Endothelial cell of umbilical vein (primary cell): ENCODE measurements at regions not wholly inside any gene's neighbourhood (a gene's known extent, or its start where the extent isn't known, plus 50 kb on each side); places are given as distances from the start of the nearest gene placed in this dataset.

Experiments
- BruUV-seq: library from RNA; stranded (reverse); fragments of 400-500 nt; replicated peaks from 2 replicates; lab custom pipeline; 2021; lab: Mats Ljungman, UMichigan
- CTCF ChIA-PET: fragments of 300-600, 350-600 bp; sonication (Branson Sonifier 250); formaldehyde crosslinking; loops from one replicate; lab custom pipeline; 2021; ENCODE audit warnings: antibody characterized with exemption, inconsistent platforms; lab: Charles Lee
- POLR2A ChIA-PET: fragments of 300-600, 350-600 bp; sonication (Branson Sonifier 250); formaldehyde crosslinking; loops from one replicate; lab custom pipeline; 2021; ENCODE audit warnings: antibody characterized with exemption, inconsistent platforms; lab: Charles Lee
- DNase-seq: peaks from one replicate; pipeline ENCODE4 v3.0.0-alpha.2; 2011; ENCODE audit warnings: low read depth, low spot score
- FAIRE-seq: peaks from 2 replicates; lab custom pipeline; 2011; peaks lifted over from hg19 to GRCh38; lab: Jason Lieb, UNC
- H2AFZ ChIP-seq: 2 replicates; pipeline ENCODE4 v1.6.0; 2012; ENCODE audit warnings: low read depth, low read length, control low read depth, inconsistent platforms
- H3K27ac ChIP-seq: 2 replicates; pipeline ENCODE4 v1.5.1; 2011; ENCODE audit warnings: low read depth, mild to moderate bottlenecking, control low read depth, low read length, moderate library complexity; ENCODE audit not compliant: insufficient read depth
- H3K27me3 ChIP-seq, 2 experiments: 2 replicates each; pipeline versions ENCODE4 v1.6.0 to v1.6.1; 2011; ENCODE audit warnings: low read length in 2 of 2, mixed read lengths in 1 of 2; ENCODE audit not compliant: control insufficient read depth in 2 of 2, insufficient read depth in 2 of 2
- H3K36me3 ChIP-seq, 2 experiments: 2 replicates in 1 of 2; 3 replicates in 1 of 2; pipeline ENCODE4 v1.5.1; 2011; ENCODE audit warnings: low read length in 2 of 2, mild to moderate bottlenecking in 1 of 2, moderate library complexity in 1 of 2; ENCODE audit not compliant: control insufficient read depth in 2 of 2, insufficient read depth in 2 of 2; ENCODE audit errors: extremely low read depth in 1 of 2
- H3K4me1 ChIP-seq: 3 replicates; pipeline ENCODE4 v1.5.1; 2011; ENCODE audit warnings: mild to moderate bottlenecking, low read length; ENCODE audit not compliant: control insufficient read depth, insufficient read depth; ENCODE audit errors: extremely low read depth
- H3K4me2 ChIP-seq: 2 replicates; pipeline ENCODE4 v1.6.1; 2011; ENCODE audit warnings: low read length, control low read depth, mixed read lengths; ENCODE audit not compliant: insufficient read depth
- H3K4me3 ChIP-seq, 3 experiments: fragments of 200-600 bp in 1 of 3; sonication (generic), shearing (Covaris generic) in 1 of 3; replicated peaks in 1 of 3; 2 replicates each; pipeline ENCODE4 v1.5.1; 2011 to 2016; ENCODE audit warnings: control low read depth in 3 of 3, low read length in 3 of 3, mild to moderate bottlenecking in 2 of 3, inconsistent platforms in 1 of 3, low read depth in 1 of 3, moderate library complexity in 1 of 3; ENCODE audit not compliant: insufficient read depth in 1 of 3
- H3K79me2 ChIP-seq: 2 replicates; pipeline ENCODE4 v1.6.0; 2012; ENCODE audit warnings: low read length, inconsistent platforms; ENCODE audit not compliant: control insufficient read depth, insufficient read depth
- H3K9ac ChIP-seq: replicated peaks from 2 replicates; pipeline ENCODE3; 2011; ENCODE audit warnings: low read length, control low read depth; ENCODE audit not compliant: insufficient read depth; ENCODE audit errors: extremely low read depth
- H3K9me1 ChIP-seq: replicated peaks from 3 replicates; pipeline ENCODE4 v1.6.0; 2011; ENCODE audit warnings: mild to moderate bottlenecking, low read length; ENCODE audit not compliant: control insufficient read depth, insufficient read depth; ENCODE audit errors: extremely low read depth
- H3K9me3 ChIP-seq: replicated peaks from 2 replicates; pipeline ENCODE4 v1.5.1; 2012; ENCODE audit warnings: low read length, inconsistent platforms; ENCODE audit not compliant: control insufficient read depth, insufficient read depth
- H4K20me1 ChIP-seq: replicated peaks from 2 replicates; pipeline ENCODE3; 2011; ENCODE audit warnings: mild to moderate bottlenecking, low read length; ENCODE audit not compliant: control insufficient read depth, insufficient read depth; ENCODE audit errors: extremely low read depth
- EZH2 ChIP-seq: IDR thresholded peaks from 2 replicates; pipeline ENCODE4 v1.6.1; 2012; ENCODE audit warnings: borderline replicate concordance, low read depth, mild to moderate bottlenecking, moderate library complexity, low read length, inconsistent platforms; ENCODE audit not compliant: severe bottlenecking
- FOS ChIP-seq: IDR thresholded peaks from 2 replicates; pipeline ENCODE4 v1.6.1; 2011; ENCODE audit warnings: mild to moderate bottlenecking, low read length, moderate library complexity, borderline replicate concordance; ENCODE audit not compliant: insufficient read depth
- GATA2 ChIP-seq: IDR thresholded peaks from 2 replicates; pipeline ENCODE4 v1.7.0; 2011; ENCODE audit warnings: low read depth, mild to moderate bottlenecking, moderate library complexity, mixed read lengths, low read length; ENCODE audit not compliant: insufficient read length, insufficient read depth
- JUN ChIP-seq: IDR thresholded peaks from 2 replicates; pipeline ENCODE4 v1.6.1; 2011; ENCODE audit warnings: borderline replicate concordance, low read depth; ENCODE audit not compliant: insufficient read length, insufficient read depth
- MYC ChIP-seq: IDR thresholded peaks from one replicate; pipeline ENCODE4 v1.6.1; 2011; ENCODE audit warnings: mild to moderate bottlenecking, low read depth, low read length
- POLR2A ChIP-seq: IDR thresholded peaks from 2 replicates; pipeline ENCODE4 v1.6.1; 2012; ENCODE audit warnings: low read depth, mild to moderate bottlenecking, control low read depth, low read length
- POLR2AphosphoS5 ChIP-seq: IDR thresholded peaks from 2 replicates; pipeline ENCODE4 v1.6.1; 2012; ENCODE audit warnings: low read depth, mild to moderate bottlenecking, control low read depth, low read length, moderate library complexity; ENCODE audit not compliant: insufficient read depth
- dilution Hi-C: fragments of 300-500 bp; cut with MboI; formaldehyde crosslinking; loops from one replicate; pipeline ENCODE4 v1.15.0; 2019; ENCODE audit warnings: low sequenced_read_pairs; ENCODE audit not compliant: extremely low pct_ligation_motif_present
- intact Hi-C: fragments of 100-400 bp; cut with micrococcal nuclease; formaldehyde crosslinking; loops from one replicate; pipeline ENCODE4 v1.10.0; 2022
- TF ChIP-seq, protein P1 (sequence below): IDR thresholded peaks from 2 replicates; pipeline ENCODE4 v1.6.1; 2011; ENCODE audit not compliant: insufficient read depth, insufficient read length

DNA sequence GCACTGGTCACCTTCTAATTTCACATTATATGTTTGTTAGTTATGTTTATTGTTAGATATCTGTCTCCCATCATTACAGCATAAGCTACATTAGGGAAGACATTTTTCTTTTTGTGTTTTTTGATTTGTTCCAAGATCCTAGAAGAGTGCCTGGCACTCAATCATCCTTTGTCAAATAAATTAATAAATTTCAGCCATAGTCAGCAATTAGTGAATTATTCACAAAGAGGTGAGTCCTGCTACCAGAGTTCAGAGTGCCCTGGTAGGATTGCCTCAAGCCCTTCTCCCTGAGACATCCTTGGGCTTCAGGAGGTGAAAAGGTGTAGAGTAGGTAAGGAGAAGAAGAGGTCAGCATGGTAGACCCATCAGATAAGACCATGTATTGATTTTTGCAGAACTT, 186.2 kb upstream of the CTAGE1 start:
- Histone ChIP-seq H3K27me3 (peaks cover 0 to 19% of the 10 kb centered on the region in 2 experiments), H3K79me2 (no peaks in the 10 kb centered on the region), H3K4me2 (no peak overlapping the region), H3K9me1 (no peaks in the 10 kb centered on the region), H3K4me3 (no peak overlapping the region), H3K27ac (no peak overlapping the region), H3K9ac (no peak overlapping the region), H3K4me1 (peaks cover 26% of the 10 kb centered on the region), H3K9me3 (no peaks in the 10 kb centered on the region), H4K20me1 (no peaks in the 10 kb centered on the region), H2AFZ (no peak overlapping the region), H3K36me3 (no peaks in the 10 kb centered on the region)
- ChIA-PET POLR2A (no interaction called here), CTCF (interaction anchor here (1.2 to 2.0 kb wide), 4 partner anchors 41 to 607 kb away, joined by 3 to 7 read pairs (median 5); no protein-coding TSS in a partner anchor)
- BruUV-seq: no TSS peak
- FAIRE-seq: no peak
- TF ChIP-seq MYC: no peak
- no peak for TF ChIP-seq FOS
- TF ChIP-seq, protein P1, sequence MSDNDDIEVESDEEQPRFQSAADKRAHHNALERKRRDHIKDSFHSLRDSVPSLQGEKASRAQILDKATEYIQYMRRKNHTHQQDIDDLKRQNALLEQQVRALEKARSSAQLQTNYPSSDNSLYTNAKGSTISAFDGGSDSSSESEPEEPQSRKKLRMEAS: no peak
- TF ChIP-seq EZH2: no peak
- TF ChIP-seq GATA2: no peak
- TF ChIP-seq JUN: no peak
- TF ChIP-seq POLR2AphosphoS5: no peak
- no peak for TF ChIP-seq POLR2A
- dilution Hi-C loops: no loop called here
- intact Hi-C loops: loop anchor here (2.0 kb wide), 1 partner anchor 101 kb away; no protein-coding TSS in a partner anchor
- DNase-seq: no peak
